ENCODE measurements at regions not wholly inside any gene's neighbourhood (a gene's known extent, or its start where the extent isn't known, plus 50 kb on each side); places are given as distances from the start of the nearest gene placed in this dataset.

DNA sequence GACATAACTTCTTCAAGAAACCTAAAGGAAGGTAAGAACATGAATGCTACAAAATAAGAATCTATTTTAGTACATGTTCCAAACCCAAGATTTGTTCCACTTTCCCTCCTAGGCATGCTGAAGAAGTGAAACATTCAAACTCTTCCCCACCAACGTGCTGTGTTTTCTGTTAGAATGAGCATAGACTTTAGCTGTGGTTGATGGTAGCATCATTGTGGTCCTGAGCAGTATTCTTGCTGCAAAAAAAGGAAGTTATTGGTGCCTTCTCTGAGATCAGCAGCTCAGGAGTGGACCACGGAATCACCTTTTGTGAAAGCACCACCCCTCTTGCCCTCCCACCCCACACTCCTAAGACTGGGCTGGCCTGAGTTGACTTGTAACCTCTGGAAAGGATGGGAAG, 100.4 kb upstream of the POGK start:
- TF ChIP-seq, protein P1, sequence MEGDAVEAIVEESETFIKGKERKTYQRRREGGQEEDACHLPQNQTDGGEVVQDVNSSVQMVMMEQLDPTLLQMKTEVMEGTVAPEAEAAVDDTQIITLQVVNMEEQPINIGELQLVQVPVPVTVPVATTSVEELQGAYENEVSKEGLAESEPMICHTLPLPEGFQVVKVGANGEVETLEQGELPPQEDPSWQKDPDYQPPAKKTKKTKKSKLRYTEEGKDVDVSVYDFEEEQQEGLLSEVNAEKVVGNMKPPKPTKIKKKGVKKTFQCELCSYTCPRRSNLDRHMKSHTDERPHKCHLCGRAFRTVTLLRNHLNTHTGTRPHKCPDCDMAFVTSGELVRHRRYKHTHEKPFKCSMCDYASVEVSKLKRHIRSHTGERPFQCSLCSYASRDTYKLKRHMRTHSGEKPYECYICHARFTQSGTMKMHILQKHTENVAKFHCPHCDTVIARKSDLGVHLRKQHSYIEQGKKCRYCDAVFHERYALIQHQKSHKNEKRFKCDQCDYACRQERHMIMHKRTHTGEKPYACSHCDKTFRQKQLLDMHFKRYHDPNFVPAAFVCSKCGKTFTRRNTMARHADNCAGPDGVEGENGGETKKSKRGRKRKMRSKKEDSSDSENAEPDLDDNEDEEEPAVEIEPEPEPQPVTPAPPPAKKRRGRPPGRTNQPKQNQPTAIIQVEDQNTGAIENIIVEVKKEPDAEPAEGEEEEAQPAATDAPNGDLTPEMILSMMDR (IDR thresholded peaks at IDR 0.05) = no peak
- no peak for TF ChIP-seq POLR2AphosphoS5 (IDR thresholded peaks at IDR 0.05)
